Esophagus muscularis mucosa (tissue), 4 donors: ENCODE measurements at regions not wholly inside any gene's neighbourhood (a gene's known extent, or its start where the extent isn't known, plus 50 kb on each side); places are given as distances from the start of the nearest gene placed in this dataset.

Experiments
- DNase-seq: peaks from one replicate; pipeline ENCODE4 v3.0.0-alpha.2; 2017; ENCODE audit errors: extremely low spot score
- H3K27ac ChIP-seq, 4 donors: fragments of 200-600 bp; sonication (generic); replicated peaks in 1 of 4; 1 replicate in 3 of 4; 2 replicates in 1 of 4; pipeline ENCODE4 v1.5.1; 2016 to 2019; ENCODE audit warnings: mild to moderate bottlenecking in 1 of 4
- H3K27me3 ChIP-seq, 4 donors: fragments of 200-600 bp; sonication (generic); one replicate each; pipeline versions ENCODE4 v1.5.1 to v1.6.0; 2016 to 2019
- H3K36me3 ChIP-seq, 4 donors: fragments of 200-600 bp; sonication (generic); one replicate each; pipeline ENCODE4 v1.5.1; 2016 to 2019
- H3K4me1 ChIP-seq, 4 donors: fragments of 200-600 bp; sonication (generic); one replicate each; pipeline ENCODE4 v1.5.1; 2016 to 2019
- H3K4me3 ChIP-seq, 4 donors: fragments of 200-600 bp; sonication (generic); 1 replicate in 2 of 4; 2 replicates in 2 of 4; pipeline ENCODE4 v1.5.1; 2016 to 2019; ENCODE audit warnings: mild to moderate bottlenecking in 4 of 4, moderate library complexity in 1 of 4
- H3K9me3 ChIP-seq, 4 donors: fragments of 200-600 bp; sonication (generic); 1 replicate in 3 of 4; 2 replicates in 1 of 4; pipeline ENCODE4 v1.5.1; 2016 to 2019
- CTCF ChIP-seq, 3 experiments: fragments of 200-600 bp in 2 of 3; fragments of 450-650 bp in 1 of 3; sonication (generic) in 2 of 3; IDR thresholded peaks; one replicate each; pipeline ENCODE4 v1.5.1; 2017 to 2019; ENCODE audit warnings: antibody characterized with exemption in 3 of 3, mild to moderate bottlenecking in 2 of 3, moderate library complexity in 1 of 3
- EP300 ChIP-seq: sonication (generic); formaldehyde crosslinking; IDR thresholded peaks from one replicate; pipeline ENCODE4 v1.6.1; 2017; ENCODE audit warnings: antibody characterized with exemption
- POLR2A ChIP-seq: fragments of 450-650 bp; IDR thresholded peaks from one replicate; pipeline ENCODE4 v1.6.1; 2017; ENCODE audit warnings: antibody characterized with exemption, moderate library complexity, mild to moderate bottlenecking, low read depth
- POLR2AphosphoS5 ChIP-seq, 2 donors: sonication (generic); formaldehyde crosslinking; IDR thresholded peaks; one replicate each; pipeline ENCODE4 v1.6.1; 2017; ENCODE audit warnings: antibody characterized with exemption in 2 of 2
- WGBS: methylation state at CpG from one replicate; pipeline ENCODE4 v1.1.5; 2018; 5-methylcytosine and 5-hydroxymethylcytosine counted together
- intact Hi-C: fragments of 100-400 bp; cut with DNase I; formaldehyde crosslinking; loops from one replicate; pipeline ENCODE4 v1.15.1; 2023

- intact Hi-C loops: no loop called here
These were observed 1505.6 kb upstream of the FLRT2 start for GRCh38 chr14:84024231-84024820.

GRCh38 chr14:84025106-84026012, 1504.6 kb upstream of the FLRT2 start:
- no peak overlapping the region for H3K4me3 ChIP-seq
- H3K4me1 ChIP-seq: no peaks in the 10 kb centered on the region
- 92% methylated on average over 8 of the region's 8 CpGs for WGBS
- DNase-seq: no peak
- no peak overlapping the region for H3K27ac ChIP-seq
- H3K9me3 ChIP-seq: peaks cover 0 to 5% (median 0%) of the 10 kb centered on the region in 4 donors
- intact Hi-C loops: no loop called here
- H3K36me3 ChIP-seq: no peaks in the 10 kb centered on the region
- H3K27me3 ChIP-seq: no peaks in the 10 kb centered on the region
- no peak for TF ChIP-seq POLR2A
- no peak for TF ChIP-seq EP300
- no peak for TF ChIP-seq CTCF (IDR thresholded peaks at IDR 0.05)
- no peak for TF ChIP-seq POLR2AphosphoS5 (IDR thresholded peaks at IDR 0.05)

More at GRCh38 chr14:84024231-84024820, 1505.6 kb upstream of the FLRT2 start:
- DNase-seq: no peak
- Histone ChIP-seq H3K4me3 (no peak overlapping the region), H3K36me3 (no peaks in the 10 kb centered on the region), H3K27me3 (no peaks in the 10 kb centered on the region), H3K9me3 (peaks cover 0 to 5% (median 0%) of the 10 kb centered on the region in 4 donors), H3K4me1 (no peaks in the 10 kb centered on the region), H3K27ac (no peak overlapping the region)
- 57% methylated on average over 6 of the region's 6 CpGs for WGBS
- TF ChIP-seq CTCF (IDR thresholded peaks at IDR 0.05): no peak
- no peak for TF ChIP-seq POLR2A
- TF ChIP-seq POLR2AphosphoS5 (IDR thresholded peaks at IDR 0.05): no peak
- TF ChIP-seq EP300: no peak

- no peak for TF ChIP-seq POLR2A
- TF ChIP-seq CTCF (IDR thresholded peaks at IDR 0.05): no peak
- TF ChIP-seq EP300: no peak
- no peak for TF ChIP-seq POLR2AphosphoS5 (IDR thresholded peaks at IDR 0.05)
- no peak for DNase-seq
- no peak overlapping the region for H3K27ac ChIP-seq
- no peaks in the 10 kb centered on the region for H3K9me3 ChIP-seq
- intact Hi-C loops: no loop called here
- H3K36me3 ChIP-seq: no peaks in the 10 kb centered on the region
- no peaks in the 10 kb centered on the region for H3K27me3 ChIP-seq
- H3K4me1 ChIP-seq: no peaks in the 10 kb centered on the region
- no peak overlapping the region for H3K4me3 ChIP-seq
These were observed 1502.6 kb upstream of the FLRT2 start for GRCh38 chr14:84027351-84027750.

GRCh38 chr14:84028080-84028604, 1501.8 kb upstream of the FLRT2 start:
- Histone ChIP-seq H3K4me3 (no peak overlapping the region), H3K27me3 (no peaks in the 10 kb centered on the region), H3K36me3 (no peaks in the 10 kb centered on the region), H3K27ac (no peak overlapping the region), H3K9me3 (no peaks in the 10 kb centered on the region), H3K4me1 (no peaks in the 10 kb centered on the region)
- 85% methylated on average over 5 of the region's 5 CpGs for WGBS
- no peak for TF ChIP-seq EP300
- no peak for TF ChIP-seq CTCF (IDR thresholded peaks at IDR 0.05)
- no peak for TF ChIP-seq POLR2AphosphoS5 (IDR thresholded peaks at IDR 0.05)
- no peak for TF ChIP-seq POLR2A
- intact Hi-C loops: no loop called here
- DNase-seq: no peak
